ENCODE measurements at regions not wholly inside any gene's neighbourhood (a gene's known extent, or its start where the extent isn't known, plus 50 kb on each side); places are given as distances from the start of the nearest gene placed in this dataset.

DNA sequence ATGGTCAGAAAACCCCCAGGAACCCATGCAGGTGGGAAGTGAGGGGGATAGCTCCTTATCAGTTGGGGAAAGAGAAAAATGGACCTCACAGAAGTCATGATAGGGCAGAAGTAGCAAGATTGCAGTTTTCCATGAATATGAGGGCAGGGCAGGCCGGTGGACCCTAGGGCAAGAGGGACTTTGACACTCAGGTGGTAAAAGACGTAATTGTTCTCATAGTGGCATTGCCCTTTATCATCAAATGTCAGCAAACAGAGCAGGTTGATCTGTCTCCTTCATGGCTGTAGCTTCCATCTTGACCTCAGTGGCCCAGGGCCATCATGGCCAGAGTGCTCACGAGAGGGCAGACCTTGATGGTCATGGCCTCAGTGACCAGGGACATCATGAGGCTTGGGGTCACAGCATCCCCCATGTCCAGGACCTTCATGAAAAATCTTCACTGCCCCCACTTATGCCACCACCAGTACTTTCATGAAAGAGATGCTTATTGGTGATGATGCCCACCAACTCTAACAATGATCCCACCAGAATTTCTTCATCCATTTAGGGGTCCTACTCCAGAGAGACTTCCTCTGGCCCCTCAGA is 127.1 kb downstream of the SNX19 start:
- TF ChIP-seq POLR2A (IDR thresholded peaks at IDR 0.05): no peak
- TF ChIP-seq, protein P1, sequence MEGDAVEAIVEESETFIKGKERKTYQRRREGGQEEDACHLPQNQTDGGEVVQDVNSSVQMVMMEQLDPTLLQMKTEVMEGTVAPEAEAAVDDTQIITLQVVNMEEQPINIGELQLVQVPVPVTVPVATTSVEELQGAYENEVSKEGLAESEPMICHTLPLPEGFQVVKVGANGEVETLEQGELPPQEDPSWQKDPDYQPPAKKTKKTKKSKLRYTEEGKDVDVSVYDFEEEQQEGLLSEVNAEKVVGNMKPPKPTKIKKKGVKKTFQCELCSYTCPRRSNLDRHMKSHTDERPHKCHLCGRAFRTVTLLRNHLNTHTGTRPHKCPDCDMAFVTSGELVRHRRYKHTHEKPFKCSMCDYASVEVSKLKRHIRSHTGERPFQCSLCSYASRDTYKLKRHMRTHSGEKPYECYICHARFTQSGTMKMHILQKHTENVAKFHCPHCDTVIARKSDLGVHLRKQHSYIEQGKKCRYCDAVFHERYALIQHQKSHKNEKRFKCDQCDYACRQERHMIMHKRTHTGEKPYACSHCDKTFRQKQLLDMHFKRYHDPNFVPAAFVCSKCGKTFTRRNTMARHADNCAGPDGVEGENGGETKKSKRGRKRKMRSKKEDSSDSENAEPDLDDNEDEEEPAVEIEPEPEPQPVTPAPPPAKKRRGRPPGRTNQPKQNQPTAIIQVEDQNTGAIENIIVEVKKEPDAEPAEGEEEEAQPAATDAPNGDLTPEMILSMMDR (IDR thresholded peaks at IDR 0.05): no peak
